ENCODE measurements at regions not wholly inside any gene's neighbourhood (a gene's known extent, or its start where the extent isn't known, plus 50 kb on each side); places are given as distances from the start of the nearest gene placed in this dataset.

DNA sequence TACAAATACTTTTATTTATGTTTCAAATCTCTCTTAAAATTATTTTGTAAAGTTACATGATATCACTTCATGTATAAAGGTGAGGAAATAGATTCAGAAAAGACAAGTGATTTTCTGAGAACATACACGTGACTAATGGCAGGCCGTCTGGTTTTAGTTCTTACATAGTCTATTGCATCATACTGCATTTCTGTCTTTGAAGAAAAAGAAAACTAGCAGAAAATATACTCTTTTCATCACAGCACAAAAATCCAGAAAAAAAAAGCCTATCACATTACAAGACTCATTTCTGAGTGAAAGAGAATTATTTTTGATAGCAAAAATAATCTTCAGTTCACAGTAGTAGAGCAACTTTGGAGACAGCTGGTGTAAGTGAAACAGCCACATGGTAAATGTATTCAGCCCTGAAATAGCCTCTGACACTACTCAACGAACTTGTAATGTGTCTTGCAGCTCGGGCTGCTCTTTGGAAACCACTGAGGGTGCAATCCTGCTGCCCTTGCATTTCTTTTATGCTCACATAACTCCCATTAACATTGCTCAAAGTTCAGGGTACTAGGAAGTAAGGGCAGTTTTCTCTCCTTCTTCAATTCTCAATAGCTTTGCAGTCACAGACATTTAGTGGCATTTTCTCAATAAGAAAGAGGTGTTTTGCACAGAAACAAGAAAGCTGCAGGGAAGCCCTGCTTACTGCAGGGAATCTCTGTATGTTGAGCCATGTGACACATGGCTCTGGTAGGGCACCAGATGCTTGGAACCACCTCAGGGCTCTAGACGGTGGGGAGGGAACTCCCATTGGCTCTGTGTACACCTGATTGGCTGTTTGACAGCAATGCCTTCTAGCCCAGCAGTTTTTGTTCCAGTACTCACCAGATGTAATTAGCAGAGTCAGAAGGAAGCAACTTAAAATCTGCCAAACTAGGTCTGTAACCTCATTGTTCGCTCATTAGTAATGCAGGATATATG is 845.3 kb upstream of the PTPRD start:
- intact Hi-C loops (cut with DNase I; ENCODE audit: low total_unique reads), result no loop called here

DNA sequence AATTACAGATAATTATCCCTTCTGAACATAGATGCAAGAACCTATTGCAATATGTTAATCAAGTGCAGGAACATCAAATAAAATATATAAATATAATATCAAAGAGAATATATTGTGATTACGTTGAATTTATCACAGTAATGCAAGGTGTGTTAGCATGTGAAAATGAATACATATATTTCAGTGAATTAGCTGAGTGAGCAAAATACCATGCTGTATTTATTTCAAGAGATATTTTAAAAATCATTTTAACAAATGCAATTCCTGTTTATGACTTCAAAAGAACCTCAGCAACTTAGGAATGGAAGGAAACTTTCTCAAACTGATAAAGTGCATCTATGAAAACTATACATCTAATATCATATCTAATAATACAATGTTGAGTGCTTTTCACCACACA is 856.9 kb upstream of the PTPRD start:
- Histone ChIP-seq H3K9me3 (no peaks in the 10 kb centered on the region), H3K27ac (no peak overlapping the region), H3K36me3 (no peaks in the 10 kb centered on the region), H3K4me1 (no peaks in the 10 kb centered on the region), H3K27me3 (no peaks in the 10 kb centered on the region), H3K4me3 (no peak overlapping the region)
- intact Hi-C loops (cut with DNase I; ENCODE audit: low total_unique reads), result no loop called here
- no peak for DNase-seq
- TF ChIP-seq, protein P1, sequence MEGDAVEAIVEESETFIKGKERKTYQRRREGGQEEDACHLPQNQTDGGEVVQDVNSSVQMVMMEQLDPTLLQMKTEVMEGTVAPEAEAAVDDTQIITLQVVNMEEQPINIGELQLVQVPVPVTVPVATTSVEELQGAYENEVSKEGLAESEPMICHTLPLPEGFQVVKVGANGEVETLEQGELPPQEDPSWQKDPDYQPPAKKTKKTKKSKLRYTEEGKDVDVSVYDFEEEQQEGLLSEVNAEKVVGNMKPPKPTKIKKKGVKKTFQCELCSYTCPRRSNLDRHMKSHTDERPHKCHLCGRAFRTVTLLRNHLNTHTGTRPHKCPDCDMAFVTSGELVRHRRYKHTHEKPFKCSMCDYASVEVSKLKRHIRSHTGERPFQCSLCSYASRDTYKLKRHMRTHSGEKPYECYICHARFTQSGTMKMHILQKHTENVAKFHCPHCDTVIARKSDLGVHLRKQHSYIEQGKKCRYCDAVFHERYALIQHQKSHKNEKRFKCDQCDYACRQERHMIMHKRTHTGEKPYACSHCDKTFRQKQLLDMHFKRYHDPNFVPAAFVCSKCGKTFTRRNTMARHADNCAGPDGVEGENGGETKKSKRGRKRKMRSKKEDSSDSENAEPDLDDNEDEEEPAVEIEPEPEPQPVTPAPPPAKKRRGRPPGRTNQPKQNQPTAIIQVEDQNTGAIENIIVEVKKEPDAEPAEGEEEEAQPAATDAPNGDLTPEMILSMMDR (IDR thresholded peaks at IDR 0.05), result no peak

More for the DNA sequence above, 845.3 kb upstream of the PTPRD start:
- TF ChIP-seq, protein P1 (IDR thresholded peaks at IDR 0.05), result no peak
- Histone ChIP-seq H3K27me3 (no peaks in the 10 kb centered on the region), H3K4me3 (no peak overlapping the region), H3K36me3 (no peaks in the 10 kb centered on the region), H3K9me3 (no peaks in the 10 kb centered on the region), H3K4me1 (no peaks in the 10 kb centered on the region), H3K27ac (no peak overlapping the region)
- DNase-seq, result no peak

DNA sequence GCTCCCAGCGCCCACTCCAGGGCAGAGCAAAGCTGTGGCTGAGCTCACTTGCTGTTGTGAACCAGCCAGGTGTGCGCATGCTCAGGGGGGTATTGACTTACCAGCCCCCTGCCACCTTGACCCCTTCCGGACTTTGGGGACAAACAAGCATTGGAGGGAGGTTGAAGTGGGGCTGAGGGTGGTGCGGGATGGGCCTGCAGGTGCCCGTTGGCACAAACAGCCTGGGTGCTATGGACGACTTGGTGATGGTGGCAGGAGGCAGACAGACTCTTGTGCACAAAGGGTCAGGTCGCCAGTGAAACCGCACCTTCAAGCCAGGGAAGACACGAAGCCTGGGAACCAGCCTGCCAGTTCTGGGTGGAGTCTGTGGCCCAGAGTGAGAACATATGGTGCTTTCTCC is 858.5 kb upstream of the PTPRD start:
- intact Hi-C loops (cut with DNase I; ENCODE audit: low total_unique reads), result no loop called here
- DNase-seq, result no peak
- no peaks in the 10 kb centered on the region for H3K27me3 ChIP-seq

DNA sequence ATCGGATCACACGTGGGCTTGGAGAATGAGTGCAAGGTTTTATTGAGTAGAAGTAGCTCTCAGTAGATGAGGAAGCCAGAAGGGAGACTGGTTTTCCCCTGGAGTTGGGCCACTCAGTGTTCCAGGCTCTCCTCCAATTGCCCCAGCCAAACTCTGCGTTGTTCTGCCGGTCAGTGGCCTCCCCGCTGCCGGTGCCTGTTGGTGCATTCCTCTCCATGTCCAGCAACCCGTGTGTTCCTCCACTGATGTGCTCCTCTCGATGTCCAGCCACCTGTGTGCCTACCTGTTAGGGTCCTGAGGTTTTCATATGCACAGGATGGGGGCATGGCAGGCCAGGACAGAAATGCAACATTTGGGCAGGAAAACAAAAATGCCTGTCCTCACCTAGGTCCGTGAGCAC is 888.0 kb upstream of the PTPRD start:
- Histone ChIP-seq H3K27ac (no peak overlapping the region), H3K27me3 (no peaks in the 10 kb centered on the region), H3K9me3 (no peaks in the 10 kb centered on the region), H3K4me3 (no peak overlapping the region), H3K4me1 (no peaks in the 10 kb centered on the region), H3K36me3 (no peaks in the 10 kb centered on the region)
- TF ChIP-seq, protein P1 (IDR thresholded peaks at IDR 0.05), result no peak
- intact Hi-C loops (cut with DNase I; ENCODE audit: low total_unique reads), result no loop called here
- DNase-seq, result no peak

More for the DNA sequence above, 858.5 kb upstream of the PTPRD start:
- TF ChIP-seq, protein P1 (IDR thresholded peaks at IDR 0.05), result no peak
- Histone ChIP-seq H3K4me1 (no peaks in the 10 kb centered on the region), H3K9me3 (no peaks in the 10 kb centered on the region), H3K27ac (no peak overlapping the region), H3K36me3 (no peaks in the 10 kb centered on the region), H3K4me3 (no peak overlapping the region)

DNA sequence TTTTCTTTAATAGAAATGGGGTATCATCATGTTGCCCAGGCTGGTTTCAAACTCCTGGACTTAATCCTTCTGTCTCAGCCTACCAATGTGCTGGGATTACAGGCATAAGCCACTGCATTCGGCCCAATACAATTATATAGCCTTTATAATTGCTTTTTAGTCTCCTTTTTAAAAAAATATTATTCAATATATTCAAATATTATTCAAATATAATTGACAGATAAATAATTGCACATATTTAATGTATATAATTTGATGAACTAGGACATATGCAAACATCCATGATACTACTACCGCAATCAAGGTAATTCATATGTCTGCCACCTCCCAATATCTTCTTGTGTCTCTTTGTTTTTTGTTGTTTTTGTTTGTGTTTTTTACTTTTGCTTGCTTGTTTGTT is 894.2 kb upstream of the PTPRD start:
- no peaks in the 10 kb centered on the region for H3K9me3 ChIP-seq
- H3K4me3 ChIP-seq, result no peak overlapping the region
- TF ChIP-seq, protein P1 (IDR thresholded peaks at IDR 0.05), result no peak
- H3K36me3 ChIP-seq, result no peaks in the 10 kb centered on the region
- H3K4me1 ChIP-seq, result no peaks in the 10 kb centered on the region
- intact Hi-C loops (cut with DNase I; ENCODE audit: low total_unique reads), result no loop called here
- DNase-seq, result no peak
- H3K27ac ChIP-seq, result no peak overlapping the region
- no peaks in the 10 kb centered on the region for H3K27me3 ChIP-seq

Measured in tibial artery (tissue), 4 donors.